ENCODE measurements at regions not wholly inside any gene's neighbourhood (a gene's known extent, or its start where the extent isn't known, plus 50 kb on each side); places are given as distances from the start of the nearest gene placed in this dataset.
A peak's percentile ranks its signal among the peaks of the same experiment; 100 is the strongest.

- ATAC-seq, result no peak
- no TSS peak for BruUV-seq (replicated peaks)
These were observed 1150.7 kb downstream of the OTOL1 start for GRCh38 chr3:162647321-162647720.

GRCh38 chr3:162658003-162658402 lies 1161.4 kb downstream of the OTOL1 start:
- no peak overlapping the region for H3K27ac ChIP-seq (ENCODE audit: extremely low read depth, low read depth, low read length)
- no peaks in the 10 kb centered on the region for H4K20me1 ChIP-seq (replicated peaks; ENCODE audit: control insufficient read depth, insufficient read depth, low read length)
- H3K4me3 ChIP-seq, result no peak overlapping the region
- in situ Hi-C loops (cut with MboI) (no loop called here), intact Hi-C loops (cut with micrococcal nuclease) (no loop called here)
- no peak overlapping the region for H3K9ac ChIP-seq (ENCODE audit: insufficient read depth in 1 of 2, low read depth in 2 of 2, low read length in 2 of 2)
- H3K27me3 ChIP-seq (ENCODE audit: control insufficient read depth in 2 of 2, insufficient read depth in 2 of 2, low read length in 2 of 2), result no peaks in the 10 kb centered on the region
- ATAC-seq (no peak), DNase-seq (ENCODE audit: extremely low read depth in 1 of 4, low spot score in 3 of 4) (no peak), FAIRE-seq (no peak)
- CTCF ChIA-PET (ENCODE audit: low intra/inter-chr PET ratio), result no interaction called here
- no peak overlapping the region for H3K4me2 ChIP-seq (ENCODE audit: insufficient read depth, low read length)
- POLR2A ChIA-PET, result no interaction called here
- BruUV-seq (replicated peaks), result no TSS peak
- WGBS (ENCODE audit: insufficient coverage, low coverage, missing lambda C conversion rate), result 0% methylated on average over 1 of the region's 1 CpG
- H3K4me1 ChIP-seq (replicated peaks in 1 of 2; ENCODE audit: control insufficient read depth in 2 of 2, insufficient read depth in 2 of 2, low read length in 2 of 2), result no peaks in the 10 kb centered on the region
- no peak overlapping the region for H2AFZ ChIP-seq (ENCODE audit: low read depth, low read length)
- TF ChIP-seq PYGO2 (tag; IDR thresholded peaks at IDR 0.05), result no peak
- no peak for TF ChIP-seq GMEB1 (CRISPR knock-in tag; IDR thresholded peaks at IDR 0.05)
- no peaks in the 10 kb centered on the region for H3K36me3 ChIP-seq (ENCODE audit: control insufficient read depth, insufficient read depth, low read length)
- H3K9me1 ChIP-seq (ENCODE audit: control insufficient read depth, insufficient read depth, low read length), result no peaks in the 10 kb centered on the region
- no peaks in the 10 kb centered on the region for H3K79me2 ChIP-seq (ENCODE audit: control insufficient read depth, insufficient read depth, low read length)
- H3K9me3 ChIP-seq (replicated peaks; ENCODE audit: control insufficient read depth, insufficient read depth, low read depth, low read length), result no peaks in the 10 kb centered on the region

More at GRCh38 chr3:162647321-162647720, 1150.7 kb downstream of the OTOL1 start:
- Histone ChIP-seq H3K4me3 (no peak overlapping the region), H3K9me3 (replicated peaks; ENCODE audit: control insufficient read depth, insufficient read depth, low read depth, low read length) (no peaks in the 10 kb centered on the region; the same call in 1 of the 2 replicates), H3K9me1 (ENCODE audit: control insufficient read depth, insufficient read depth, low read length) (no peaks in the 10 kb centered on the region), H2AFZ (ENCODE audit: low read depth, low read length) (no peak overlapping the region), H3K27me3 (ENCODE audit: control insufficient read depth in 2 of 2, insufficient read depth in 2 of 2, low read length in 2 of 2) (no peaks in the 10 kb centered on the region), H3K79me2 (ENCODE audit: control insufficient read depth, insufficient read depth, low read length) (no peaks in the 10 kb centered on the region), H3K4me1 (replicated peaks in 1 of 2; ENCODE audit: control insufficient read depth in 2 of 2, insufficient read depth in 2 of 2, low read length in 2 of 2) (no peaks in the 10 kb centered on the region), H3K4me2 (ENCODE audit: insufficient read depth, low read length) (no peak overlapping the region), H4K20me1 (replicated peaks; ENCODE audit: control insufficient read depth, insufficient read depth, low read length) (no peaks in the 10 kb centered on the region), H3K36me3 (ENCODE audit: control insufficient read depth, insufficient read depth, low read length) (no peaks in the 10 kb centered on the region), H3K27ac (ENCODE audit: extremely low read depth, low read depth, low read length) (no peak overlapping the region), H3K9ac (ENCODE audit: insufficient read depth in 1 of 2, low read depth in 2 of 2, low read length in 2 of 2) (no peak overlapping the region)
- WGBS (ENCODE audit: insufficient coverage, low coverage, missing lambda C conversion rate), result 0% methylated on average over 2 of the region's 2 CpGs
- TF ChIP-seq HLTF (IDR thresholded peaks at IDR 0.05) (no peak), ZFP36 (IDR thresholded peaks at IDR 0.05; ENCODE audit: low read depth, low read length, partially characterized antibody) (peak; percentile 58), MEIS2 (IDR thresholded peaks at IDR 0.05; ENCODE audit: partially characterized antibody) (no peak)
- CTCF ChIA-PET (ENCODE audit: low intra/inter-chr PET ratio), result no interaction called here
- POLR2A ChIA-PET, result interaction anchor here (0.5 kb wide), 1 partner anchor 1413 kb away, joined by 3 read pairs; no protein-coding TSS in a partner anchor
- intact Hi-C loops (cut with micrococcal nuclease) (no loop called here), in situ Hi-C loops (cut with MboI) (no loop called here)
- DNase-seq (ENCODE audit: extremely low read depth in 1 of 4, low spot score in 3 of 4) (no peak), FAIRE-seq (no peak)
